ENCODE measurements at regions not wholly inside any gene's neighbourhood (a gene's known extent, or its start where the extent isn't known, plus 50 kb on each side); places are given as distances from the start of the nearest gene placed in this dataset.
"Not testable (repeated sequence)": the region's sequence is repeated elsewhere in the genome, so short reads cannot be mapped to it uniquely, and the experiment has no call there.

- Mint-ChIP-seq H3K4me3 (no peak overlapping the region), H3K36me3 (no peaks in the 10 kb centered on the region), H3K27ac (no peak overlapping the region), H3K27me3 (ENCODE audit: low read depth in 3 of 3) (peaks cover 0 to 7% (median 5%) of the 10 kb centered on the region in 3 donors), H3K9me3 (no peaks in the 10 kb centered on the region), H3K4me1 (no peaks in the 10 kb centered on the region)
- DNase-seq: no peak
Observed at GRCh38 chr12:93006471-93007208, 77.5 kb upstream of the EEA1 start.

- Mint-ChIP-seq H3K4me1 (no peaks in the 10 kb centered on the region), H3K27ac (no peak overlapping the region), H3K27me3 (ENCODE audit: low read depth in 3 of 3) (peaks cover 0 to 7% (median 5%) of the 10 kb centered on the region in 3 donors), H3K36me3 (no peaks in the 10 kb centered on the region), H3K9me3 (no peaks in the 10 kb centered on the region), H3K4me3 (no peak overlapping the region)
- no peak for DNase-seq
Observed at GRCh38 chr12:93007544-93007943, 78.4 kb upstream of the EEA1 start.

DNA sequence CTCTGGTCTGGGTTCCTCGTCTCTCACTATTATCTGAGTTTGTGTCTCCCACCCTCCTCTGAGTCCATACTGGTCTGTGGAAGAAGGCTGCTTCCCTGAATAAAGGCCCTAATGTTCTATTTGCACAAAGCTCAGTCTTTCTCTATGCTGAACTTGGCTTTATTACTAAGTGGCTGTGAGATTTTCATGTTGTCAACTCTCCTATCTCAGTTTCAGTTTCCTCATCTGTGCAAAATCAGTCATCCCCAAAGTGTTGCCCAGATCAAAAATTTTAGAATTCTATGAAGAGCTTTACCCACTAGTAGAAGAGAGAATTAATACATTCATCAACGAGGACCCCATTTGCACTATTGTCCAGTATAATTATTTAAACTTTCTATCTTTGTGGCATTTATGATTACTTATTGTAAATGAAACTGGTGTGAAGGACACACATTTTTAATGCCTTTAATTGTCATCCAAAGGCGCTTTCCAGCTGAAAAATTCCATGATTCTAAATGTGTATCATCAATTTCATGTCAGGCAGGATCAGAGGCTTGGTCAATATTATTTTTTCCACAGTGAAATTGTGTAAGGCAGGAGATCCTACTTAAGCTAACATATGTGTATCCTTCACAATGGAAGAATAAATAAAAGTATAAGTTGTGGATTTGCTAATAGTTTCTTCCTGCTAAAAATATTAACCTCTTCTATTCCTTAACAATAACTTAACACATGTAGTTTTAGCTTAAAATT lies 79.1 kb upstream of the EEA1 start:
- Mint-ChIP-seq H3K27ac (no peak overlapping the region), H3K4me1 (no peaks in the 10 kb centered on the region), H3K36me3 (no peaks in the 10 kb centered on the region), H3K9me3 (no peaks in the 10 kb centered on the region), H3K27me3 (ENCODE audit: low read depth in 3 of 3) (peaks cover 0 to 7% (median 5%) of the 10 kb centered on the region in 3 donors), H3K4me3 (no peak overlapping the region)
- DNase-seq: no peak

- not testable (repeated sequence) for H3K27me3 Mint-ChIP-seq (ENCODE audit: low read depth in 3 of 3); H3K4me3 Mint-ChIP-seq; H3K36me3 Mint-ChIP-seq; H3K4me1 Mint-ChIP-seq; DNase-seq; H3K27ac Mint-ChIP-seq; H3K9me3 Mint-ChIP-seq
Observed at GRCh38 chr12:93008880-93009279, 79.8 kb upstream of the EEA1 start.

GRCh38 chr12:93009533-93009932 lies 80.4 kb upstream of the EEA1 start:
- peaks cover 0 to 7% (median 7%) of the 10 kb centered on the region in 3 donors for H3K27me3 Mint-ChIP-seq (ENCODE audit: low read depth in 3 of 3)
- H3K27ac Mint-ChIP-seq: no peak overlapping the region
- no peaks in the 10 kb centered on the region for H3K36me3 Mint-ChIP-seq
- no peak for DNase-seq
- no peaks in the 10 kb centered on the region for H3K4me1 Mint-ChIP-seq
- H3K4me3 Mint-ChIP-seq: no peak overlapping the region
- no peaks in the 10 kb centered on the region for H3K9me3 Mint-ChIP-seq

GRCh38 chr12:93010461-93010860 lies 81.4 kb upstream of the EEA1 start:
- Mint-ChIP-seq H3K27me3 (ENCODE audit: low read depth in 3 of 3) (peaks cover 0 to 7% (median 4%) of the 10 kb centered on the region in 3 donors), H3K4me3 (no peak overlapping the region)

GRCh38 chr12:93011100-93011499 lies 82.0 kb upstream of the EEA1 start:
- Mint-ChIP-seq H3K27me3 (ENCODE audit: low read depth in 3 of 3) (peaks cover 0 to 7% (median 4%) of the 10 kb centered on the region in 3 donors), H3K36me3 (no peaks in the 10 kb centered on the region), H3K27ac (no peak overlapping the region), H3K9me3 (no peaks in the 10 kb centered on the region), H3K4me1 (no peaks in the 10 kb centered on the region), H3K4me3 (no peak overlapping the region)
- no peak for DNase-seq

More at GRCh38 chr12:93010461-93010860, 81.4 kb upstream of the EEA1 start:
- DNase-seq: no peak
- H3K36me3 Mint-ChIP-seq: no peaks in the 10 kb centered on the region
- no peak overlapping the region for H3K27ac Mint-ChIP-seq
- H3K4me1 Mint-ChIP-seq: no peaks in the 10 kb centered on the region
- H3K9me3 Mint-ChIP-seq: no peaks in the 10 kb centered on the region

DNA sequence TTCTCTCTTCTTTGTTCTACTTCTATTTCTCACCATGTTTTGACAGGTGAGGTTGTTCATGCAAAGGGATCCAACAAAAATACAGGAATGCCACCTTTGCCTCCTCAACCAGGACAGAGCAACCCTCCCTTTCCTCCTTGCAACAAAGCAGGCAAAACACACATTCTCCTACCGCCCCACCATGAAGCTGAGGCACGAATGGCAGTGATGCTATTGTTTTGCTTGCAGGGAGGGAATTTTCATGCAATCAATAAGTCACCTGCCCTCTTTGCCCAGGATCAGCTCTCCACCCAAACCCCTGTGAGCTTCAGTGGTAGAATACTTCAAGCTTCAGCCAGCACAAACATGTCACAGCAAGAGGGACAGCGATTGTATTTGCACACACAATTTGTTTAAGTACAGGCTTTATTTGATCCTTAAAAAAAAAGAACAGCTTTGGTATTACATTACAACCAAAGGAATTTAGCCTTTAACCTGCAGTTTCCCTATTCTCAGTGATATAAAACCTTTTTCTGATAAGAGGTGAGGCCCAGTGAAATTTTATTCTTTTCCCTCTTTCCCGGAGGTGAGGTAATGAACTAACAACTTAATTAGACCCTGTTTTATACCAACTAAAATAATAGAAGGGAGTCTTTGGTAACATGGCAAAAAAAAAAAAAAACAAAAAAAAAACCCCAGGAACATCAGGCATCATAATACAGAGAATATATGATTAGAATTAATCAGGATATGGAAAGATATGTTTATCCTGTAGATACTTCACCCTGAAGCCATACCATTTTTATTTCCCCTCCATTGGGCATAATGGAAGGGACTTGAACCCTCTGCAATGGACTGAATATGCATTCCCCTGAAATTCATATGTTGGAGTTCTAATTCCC lies 87.0 kb upstream of the EEA1 start:
- no peak overlapping the region for H3K4me3 Mint-ChIP-seq
- H3K36me3 Mint-ChIP-seq: no peaks in the 10 kb centered on the region
- no peaks in the 10 kb centered on the region for H3K4me1 Mint-ChIP-seq
- peaks cover 0 to 3% (median 2%) of the 10 kb centered on the region in 3 donors for H3K27me3 Mint-ChIP-seq (ENCODE audit: low read depth in 3 of 3)
- no peaks in the 10 kb centered on the region for H3K9me3 Mint-ChIP-seq
- DNase-seq: no peak
- H3K27ac Mint-ChIP-seq: no peak overlapping the region

GRCh38 chr12:93016752-93017350 lies 87.8 kb upstream of the EEA1 start:
- Mint-ChIP-seq H3K27me3 (ENCODE audit: low read depth in 3 of 3) (peaks cover 0 to 3% (median 2%) of the 10 kb centered on the region in 3 donors), H3K36me3 (no peaks in the 10 kb centered on the region), H3K4me3 (no peak overlapping the region), H3K4me1 (no peaks in the 10 kb centered on the region), H3K9me3 (no peaks in the 10 kb centered on the region), H3K27ac (no peak overlapping the region)
- DNase-seq: no peak

- Mint-ChIP-seq H3K27me3 (ENCODE audit: low read depth in 3 of 3) (peaks cover 0 to 5% (median 2%) of the 10 kb centered on the region in 3 donors), H3K27ac (no peak overlapping the region)
- no peak for DNase-seq
Observed at GRCh38 chr12:93018610-93019009, 89.5 kb upstream of the EEA1 start.

GRCh38 chr12:93019212-93019927 lies 90.3 kb upstream of the EEA1 start:
- H3K36me3 Mint-ChIP-seq: no peaks in the 10 kb centered on the region

More at GRCh38 chr12:93018610-93019009, 89.5 kb upstream of the EEA1 start:
- no peaks in the 10 kb centered on the region for H3K36me3 Mint-ChIP-seq
- H3K9me3 Mint-ChIP-seq: peaks cover 0 to 2% (median 0%) of the 10 kb centered on the region in 6 donors
- H3K4me1 Mint-ChIP-seq: no peaks in the 10 kb centered on the region
- H3K4me3 Mint-ChIP-seq: no peak overlapping the region

DNA sequence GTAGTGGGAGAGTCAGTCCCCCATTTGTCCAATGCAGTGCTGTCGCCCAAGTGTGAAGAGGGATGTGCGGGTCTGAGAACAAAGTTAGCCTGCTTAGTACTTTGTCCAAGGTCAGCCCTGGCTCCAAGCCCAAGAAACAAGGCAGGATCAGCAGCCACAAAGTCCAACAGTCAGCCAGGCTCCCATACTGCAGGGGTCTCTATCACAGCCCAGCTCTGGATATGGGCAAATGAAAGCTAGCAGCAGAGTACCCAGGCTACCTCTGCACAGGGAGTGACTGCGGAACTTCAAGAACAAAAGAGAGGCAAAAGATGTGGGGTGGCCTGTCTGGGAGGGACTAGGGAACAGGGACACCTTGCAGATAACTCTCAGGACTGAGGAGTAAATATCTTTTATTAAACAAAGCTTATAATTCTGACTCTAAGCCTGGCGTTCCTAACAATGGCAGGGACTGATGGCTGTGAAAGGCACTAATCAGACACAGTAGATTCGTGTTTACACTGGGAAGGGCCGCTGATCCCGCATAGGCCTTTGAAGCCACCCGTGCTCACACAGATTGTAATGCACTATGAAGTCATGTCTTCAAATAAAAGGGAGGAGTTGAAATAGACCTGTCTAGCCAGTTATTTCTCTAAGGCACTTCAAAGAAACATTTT lies 91.0 kb upstream of the EEA1 start:
- Mint-ChIP-seq H3K9me3 (peaks cover 0 to 2% (median 0%) of the 10 kb centered on the region in 6 donors), H3K4me3 (no peak overlapping the region), H3K36me3 (no peaks in the 10 kb centered on the region), H3K27me3 (ENCODE audit: low read depth in 3 of 3) (peaks cover 0 to 6% (median 2%) of the 10 kb centered on the region in 3 donors), H3K27ac (no peak overlapping the region), H3K4me1 (no peaks in the 10 kb centered on the region)
- DNase-seq: no peak

More at GRCh38 chr12:93019212-93019927, 90.3 kb upstream of the EEA1 start:
- peaks cover 0 to 6% (median 2%) of the 10 kb centered on the region in 3 donors for H3K27me3 Mint-ChIP-seq (ENCODE audit: low read depth in 3 of 3)
- no peaks in the 10 kb centered on the region for H3K4me1 Mint-ChIP-seq
- peaks cover 0 to 2% (median 0%) of the 10 kb centered on the region in 6 donors for H3K9me3 Mint-ChIP-seq
- H3K27ac Mint-ChIP-seq: no peak overlapping the region
- DNase-seq: no peak
- no peak overlapping the region for H3K4me3 Mint-ChIP-seq

Data from immature natural killer cell (primary cell).